ENCODE measurements at regions not wholly inside any gene's neighbourhood (a gene's known extent, or its start where the extent isn't known, plus 50 kb on each side); places are given as distances from the start of the nearest gene placed in this dataset.

DNA sequence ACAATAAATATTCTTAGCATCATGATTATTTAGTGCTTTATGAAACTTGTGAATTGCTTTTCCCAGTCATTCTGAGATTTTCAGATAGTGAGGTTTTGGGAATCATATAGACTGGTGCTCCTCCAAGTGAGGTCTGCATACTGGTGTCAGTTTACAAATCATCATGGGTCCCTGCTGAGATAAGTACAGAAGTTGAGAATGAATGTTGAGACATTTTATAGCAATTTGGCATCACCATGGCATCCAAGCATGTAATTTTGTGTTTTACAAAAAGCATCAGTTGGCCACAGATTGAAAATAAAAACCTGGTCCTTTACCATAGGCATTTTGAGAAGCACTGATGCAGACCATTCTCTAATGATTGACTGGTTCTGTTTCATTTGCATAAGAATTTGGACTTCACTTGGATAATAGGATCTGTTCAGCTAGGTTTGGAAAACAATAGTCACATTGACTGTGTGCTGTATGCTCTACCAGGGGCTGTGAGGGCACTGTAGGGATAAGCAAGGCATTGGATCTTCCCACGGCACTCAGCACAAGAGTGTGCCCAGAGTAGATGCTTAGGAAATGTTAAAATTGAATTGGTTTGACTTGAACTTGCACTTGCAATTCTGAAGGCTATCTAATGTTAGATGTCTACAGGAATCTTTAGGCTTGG, 79.0 kb upstream of the JUN start:
- no peak for DNase-seq

DNA sequence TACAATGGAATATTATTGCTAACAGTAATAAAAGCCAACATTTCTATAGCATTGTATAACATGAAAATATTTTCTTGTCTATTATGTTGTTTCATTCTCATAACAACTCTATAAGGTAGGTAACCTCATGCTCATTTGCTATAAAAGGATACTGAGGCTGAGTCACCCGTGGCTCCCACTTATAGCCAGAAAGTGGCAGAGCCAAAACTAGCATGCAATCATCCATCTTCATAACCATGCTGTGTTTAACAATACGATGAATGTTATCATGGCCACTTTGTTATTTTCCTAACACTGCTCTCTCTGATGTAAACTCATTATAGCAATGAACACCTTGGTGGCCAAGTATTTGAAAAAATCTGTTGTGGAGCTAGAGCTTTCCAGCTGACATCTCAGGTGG, 80.8 kb upstream of the JUN start:
- no peak for DNase-seq

DNA sequence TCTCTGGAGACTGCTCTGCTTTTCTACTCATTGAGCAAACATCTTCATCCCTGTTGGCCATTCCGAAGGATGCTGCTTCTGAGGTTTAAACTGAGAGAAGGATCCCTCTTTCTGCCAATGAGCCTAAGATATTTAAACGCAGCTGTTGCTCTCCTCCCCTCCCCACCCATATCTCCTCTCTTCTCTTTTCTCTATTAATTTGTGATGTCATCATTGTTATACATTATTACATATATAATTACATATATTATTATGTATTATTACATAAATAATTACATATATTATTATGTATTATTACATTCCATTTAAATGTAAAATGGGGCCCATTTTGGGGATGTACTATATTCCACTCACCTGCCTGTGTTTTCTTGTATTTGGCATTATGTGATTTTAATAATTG, 82.7 kb upstream of the JUN start:
- DNase-seq: no peak

DNA sequence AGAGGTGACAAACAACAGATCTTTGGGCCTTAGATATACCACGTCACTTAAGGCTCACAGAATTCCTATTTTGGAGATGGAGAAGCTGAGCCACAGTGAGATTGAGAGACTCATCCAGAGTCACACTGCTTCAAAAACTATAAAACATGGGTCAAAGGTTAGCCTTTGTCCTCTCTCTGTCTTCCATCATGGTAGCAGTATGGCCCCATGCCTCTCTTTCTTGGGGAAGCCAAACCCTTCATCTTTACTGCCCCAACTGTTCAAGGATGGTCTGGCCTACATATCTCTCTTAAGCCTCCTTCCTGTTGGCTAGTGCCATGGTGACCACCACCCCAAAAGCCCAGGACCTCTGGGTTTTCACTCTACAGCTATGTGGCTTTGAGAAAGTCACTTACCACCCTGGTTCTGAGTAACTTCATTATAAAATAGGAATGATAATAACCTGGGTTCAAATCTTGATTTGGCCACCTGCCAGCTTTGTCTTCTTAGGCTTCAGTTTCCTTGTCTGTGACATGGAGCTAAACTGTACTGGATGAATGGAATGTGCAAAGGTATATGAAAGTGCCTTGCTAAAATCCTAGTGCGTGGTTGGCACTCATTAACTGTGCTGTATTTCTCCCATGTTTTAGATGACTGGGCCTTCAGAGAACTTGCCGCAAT, 85.9 kb upstream of the JUN start:
- DNase-seq: no peak

DNA sequence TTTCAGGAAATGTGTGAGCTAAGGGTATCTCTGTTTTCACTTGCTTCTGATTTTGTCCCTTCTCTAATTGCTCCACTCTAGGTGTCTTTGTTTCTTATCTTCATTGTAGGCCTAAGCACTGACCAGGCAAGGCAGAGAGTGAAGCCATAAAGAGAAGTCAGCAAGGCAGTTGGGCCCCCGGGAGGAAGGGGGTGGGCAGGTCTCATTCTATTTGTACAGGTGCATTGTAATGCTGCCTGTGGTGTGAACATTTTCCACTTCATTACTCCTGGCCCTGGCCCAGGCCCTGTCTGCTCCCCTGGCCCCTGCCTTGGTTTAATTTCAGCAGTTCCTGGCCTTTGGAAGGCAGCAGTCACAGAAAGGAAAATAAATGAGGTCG, 86.4 kb upstream of the JUN start:
- DNase-seq: no peak

DNA sequence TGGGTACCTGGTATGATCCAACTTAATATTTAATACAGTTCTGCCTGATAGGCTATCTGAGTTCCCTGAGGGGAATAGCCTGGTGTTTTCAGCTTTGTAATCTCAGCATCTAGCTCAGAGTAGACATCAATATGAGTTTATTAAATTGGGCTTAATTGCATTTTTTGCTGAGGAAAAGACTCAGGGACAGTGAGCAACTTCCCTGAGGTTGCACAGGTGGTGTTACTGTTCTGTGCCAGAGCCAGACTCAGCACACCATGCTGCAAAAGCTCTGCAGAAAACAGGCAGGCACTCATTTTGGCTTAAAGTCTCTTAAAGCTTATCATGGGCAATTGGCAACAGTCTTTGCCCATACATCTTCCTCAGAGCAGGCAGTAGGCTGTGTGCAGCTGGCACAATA, 90.5 kb upstream of the JUN start:
- no peak for DNase-seq

DNA sequence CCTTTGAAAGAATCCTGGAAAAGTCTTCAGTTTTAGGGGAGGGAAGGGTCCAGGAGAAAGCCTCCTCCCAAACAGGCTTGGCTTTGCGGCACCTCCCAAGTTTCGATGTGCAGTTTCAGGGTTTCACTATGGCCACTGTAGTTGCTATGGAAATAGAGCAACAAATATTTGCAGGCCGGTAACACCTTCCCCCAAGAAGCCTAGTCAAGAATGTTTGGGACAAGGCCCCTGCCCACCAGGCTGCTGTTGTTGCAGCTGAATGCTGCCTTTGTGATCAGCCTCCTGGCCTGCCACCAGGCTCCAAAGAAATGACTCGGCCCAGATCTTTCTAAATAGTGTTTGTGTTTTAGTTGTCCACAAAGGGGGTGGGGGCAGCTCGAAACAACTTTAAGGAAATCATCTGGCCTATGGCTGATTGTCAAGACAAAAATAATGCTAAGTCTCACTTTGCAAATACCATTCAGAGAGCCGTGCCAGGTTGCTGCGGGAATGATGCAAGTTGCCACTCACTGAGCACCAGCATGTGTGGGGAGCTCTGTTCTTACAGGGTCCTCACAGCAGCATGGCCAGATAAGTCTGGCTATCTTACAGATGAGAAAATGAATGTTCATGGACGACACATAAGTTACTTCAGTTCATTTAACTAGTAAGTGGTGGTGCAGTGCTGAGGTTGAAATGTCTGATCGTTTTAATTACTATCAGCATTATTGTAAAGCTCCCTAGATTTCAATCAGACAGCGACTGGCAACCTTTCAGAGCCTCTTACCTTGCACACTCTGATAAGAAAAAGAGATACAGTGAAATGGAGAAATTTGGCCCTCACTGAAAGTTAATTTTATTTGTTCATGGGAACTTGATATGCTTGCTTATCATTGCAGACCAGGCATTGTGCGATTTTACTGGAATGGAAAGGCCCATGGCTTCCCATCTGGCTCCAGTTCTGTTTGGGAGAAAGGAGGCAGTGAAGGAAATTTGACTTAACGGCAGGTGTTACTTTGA, 91.2 kb upstream of the JUN start:
- peak; percentile 87 for DNase-seq

DNA sequence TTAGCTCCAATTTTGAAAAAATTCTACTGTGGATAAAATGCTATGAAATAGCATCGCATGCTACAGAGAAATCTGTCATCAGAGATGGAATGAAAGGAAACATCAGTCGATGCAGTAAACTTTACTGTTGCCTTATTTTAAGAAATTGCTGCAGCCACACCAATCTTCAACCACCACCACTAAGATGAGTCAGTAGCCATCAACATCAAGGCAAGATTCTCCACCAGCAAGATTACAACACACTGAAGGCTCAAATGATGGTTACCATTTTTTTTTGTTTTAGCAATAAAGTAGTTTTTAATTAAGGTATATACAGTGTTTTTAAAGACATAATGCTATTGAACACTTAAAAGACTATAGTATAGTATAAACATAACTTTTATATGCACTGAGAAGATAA, 95.6 kb upstream of the JUN start:
- no peak for DNase-seq

DNA sequence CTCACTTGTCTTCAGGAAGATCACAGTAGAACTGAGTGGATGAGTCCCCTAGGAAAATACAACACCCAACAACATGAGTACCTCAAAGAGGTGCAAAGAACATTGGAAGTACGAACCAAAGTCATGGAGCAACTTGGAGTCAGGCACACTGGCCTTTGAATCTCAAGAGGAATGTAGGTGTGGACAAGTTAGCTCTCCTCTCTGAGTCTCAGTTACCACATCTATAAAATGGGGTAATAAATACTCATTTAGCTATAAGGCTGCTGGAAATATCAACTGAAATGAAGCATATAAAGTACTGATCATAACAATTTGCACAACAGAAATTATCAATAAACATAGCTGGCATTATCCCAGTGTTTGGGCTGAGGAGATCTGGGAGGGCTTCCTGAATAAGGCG, 96.7 kb upstream of the JUN start:
- DNase-seq: no peak

DNA sequence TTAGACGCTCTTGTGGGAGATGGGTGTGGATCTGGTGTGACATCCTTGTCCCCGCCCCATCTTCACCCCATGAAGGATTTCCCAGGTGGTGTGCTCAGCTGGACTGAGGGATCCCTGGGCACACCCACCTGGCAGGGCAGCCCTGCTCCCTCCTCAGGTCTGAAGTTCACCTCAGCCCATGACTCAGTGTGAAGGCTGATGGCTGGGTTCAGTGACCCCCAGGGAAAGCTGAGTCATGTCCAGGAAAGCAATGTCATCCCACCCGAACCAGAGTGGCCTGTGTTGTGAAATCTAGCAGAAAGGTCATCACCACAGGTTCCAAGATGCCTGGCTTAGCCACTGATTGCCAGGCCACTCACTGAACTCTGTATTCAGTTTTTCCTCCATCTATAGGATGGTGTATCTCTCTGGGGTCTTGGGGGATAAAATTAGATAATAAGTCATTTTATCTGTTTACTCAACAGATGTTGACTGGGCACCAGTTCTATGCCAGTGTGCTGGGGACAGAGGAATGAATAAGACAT, 97.7 kb upstream of the JUN start:
- DNase-seq: no peak

DNA sequence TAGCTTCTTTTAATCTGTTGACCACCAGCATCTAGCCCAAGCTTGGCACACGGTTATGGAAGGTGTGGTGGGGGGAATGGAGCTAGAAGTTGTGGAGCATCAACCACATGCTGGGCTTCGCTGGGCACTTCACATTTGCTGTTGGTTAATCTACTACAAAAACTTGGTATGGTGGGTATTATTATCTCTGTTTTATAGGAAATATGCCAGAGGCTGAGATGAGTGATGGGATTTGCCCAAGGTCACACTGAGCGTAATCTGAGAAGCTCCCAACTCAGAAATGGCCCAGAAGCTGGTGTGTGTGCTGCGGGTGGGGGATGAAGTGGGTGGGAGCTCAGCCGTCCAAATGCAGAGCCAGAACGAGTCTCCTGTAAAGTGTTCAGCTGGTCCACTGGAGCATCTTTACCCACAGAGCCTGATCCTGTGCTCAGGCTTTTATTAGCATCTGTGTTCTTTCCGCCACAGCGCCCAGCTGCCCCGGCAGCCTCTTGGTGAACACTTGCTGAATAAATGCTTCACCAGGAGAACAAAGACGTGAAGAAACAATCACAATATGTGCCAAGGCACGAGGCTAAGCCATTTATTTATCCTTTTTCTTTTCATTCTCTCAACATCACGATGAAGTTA, 98.6 kb upstream of the JUN start:
- DNase-seq: no peak

DNA sequence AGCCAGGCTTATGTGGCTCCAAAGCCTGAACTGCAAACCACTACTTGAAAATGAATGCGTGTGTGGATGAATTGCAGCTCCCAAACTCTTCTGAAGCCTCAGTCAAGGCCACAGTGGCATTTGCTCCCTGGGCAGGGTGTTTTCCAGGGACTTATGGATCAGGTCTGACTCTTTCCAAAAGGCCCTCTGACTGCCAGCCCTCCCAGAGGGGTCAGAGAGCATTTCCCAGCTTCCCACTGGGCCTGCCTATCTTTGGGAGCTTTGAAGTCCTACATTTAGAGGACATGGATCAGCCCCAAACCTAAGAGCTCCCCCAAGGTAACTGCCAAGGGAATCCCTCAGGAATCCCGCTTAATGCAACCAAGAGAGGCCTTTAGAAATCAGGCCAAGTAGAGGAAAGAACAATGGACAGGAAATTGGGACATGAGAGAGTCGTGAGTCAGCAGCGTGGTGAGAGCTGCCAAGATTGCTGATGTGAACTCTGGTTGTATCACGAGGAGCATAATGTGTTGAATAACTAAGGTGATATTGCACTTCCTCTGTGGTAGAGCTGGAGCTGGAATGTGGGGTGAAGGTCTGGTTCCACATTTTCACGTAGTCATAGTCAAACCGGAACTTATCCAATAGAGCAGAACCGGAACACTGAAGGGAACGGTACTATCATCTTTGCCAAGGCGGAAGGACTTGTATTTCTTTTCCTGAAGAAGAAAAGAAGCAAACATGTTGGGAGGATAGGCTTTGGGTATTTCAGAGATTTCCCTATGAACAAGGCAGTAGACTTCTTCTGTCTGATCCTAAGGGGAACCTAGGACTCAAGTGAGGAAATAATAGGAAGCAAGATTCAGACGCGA, 99.4 kb upstream of the JUN start:
- no peak for DNase-seq

DNA sequence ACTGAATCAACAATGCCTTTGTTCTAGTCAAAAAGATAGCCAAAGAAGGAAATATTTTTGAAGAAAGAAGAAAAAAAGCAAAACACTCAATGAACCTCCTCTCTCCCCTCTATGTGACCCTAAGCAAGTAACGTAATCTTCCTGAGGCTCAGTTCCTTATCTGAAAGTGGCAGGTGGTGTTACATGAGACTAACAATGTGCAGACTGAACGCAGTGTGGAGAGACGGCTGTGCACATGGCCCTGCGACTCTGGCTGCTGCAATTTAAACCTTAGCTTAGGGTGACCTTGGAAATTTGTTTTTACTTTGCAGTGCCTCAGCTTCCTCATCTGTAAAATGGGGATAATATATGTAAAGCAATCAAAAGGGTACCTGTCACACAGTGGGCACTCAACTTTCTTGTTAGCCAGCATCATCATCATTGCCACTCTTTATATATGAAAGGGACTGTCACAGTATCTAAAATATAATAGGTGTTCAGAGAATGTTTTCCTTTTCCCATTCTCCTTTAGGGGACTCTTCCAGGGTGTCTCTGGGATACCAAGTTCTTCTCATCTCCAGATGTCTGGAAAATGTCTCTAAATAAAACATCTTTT, 100.1 kb upstream of the JUN start:
- DNase-seq: peak; percentile 46

DNA sequence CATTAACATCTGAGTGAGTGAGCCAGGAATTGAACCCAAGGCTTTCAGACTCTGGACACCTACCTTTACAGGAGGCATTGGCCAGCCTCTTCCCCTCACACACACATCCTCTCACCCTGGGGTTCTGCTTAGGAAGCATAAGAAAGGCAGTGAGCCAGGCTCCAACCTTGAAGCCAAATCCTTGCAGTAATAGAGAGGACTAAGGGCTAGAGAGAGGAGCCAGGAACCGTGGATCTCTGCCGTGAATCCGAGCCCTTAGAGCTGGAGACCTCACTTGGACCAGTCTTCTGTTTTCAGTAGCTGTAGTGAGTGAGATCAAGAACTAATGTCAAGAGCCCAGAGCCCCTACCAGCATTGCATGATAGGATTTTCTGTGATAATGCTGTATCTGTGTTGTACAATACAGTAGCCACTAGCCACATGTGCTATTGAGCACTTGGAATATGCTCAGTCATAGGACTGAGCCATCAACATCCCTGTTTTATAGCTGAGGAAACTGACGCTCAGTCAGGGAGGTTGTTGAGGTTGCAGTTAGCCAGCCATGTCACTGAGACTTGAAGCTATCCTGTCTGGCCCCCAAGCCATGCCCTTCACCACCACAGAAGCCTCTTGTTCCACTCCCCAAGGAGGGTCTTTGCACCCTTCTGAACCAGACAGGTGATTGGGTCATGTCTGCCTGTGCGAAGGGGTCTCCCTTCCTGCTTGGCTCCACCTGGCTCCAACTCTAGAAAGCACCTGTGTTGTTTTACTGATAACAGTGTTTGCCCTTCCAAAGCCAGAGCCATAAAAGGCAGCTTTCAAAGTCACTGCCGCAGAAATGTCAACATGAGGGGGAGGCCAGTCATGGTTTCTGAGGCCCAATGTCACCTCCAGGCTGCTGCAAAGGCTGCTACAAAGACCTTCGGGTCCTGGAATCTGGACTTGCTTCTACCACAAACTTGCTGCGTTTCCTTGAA, 101.1 kb upstream of the JUN start:
- DNase-seq: peak; percentile 52

DNA sequence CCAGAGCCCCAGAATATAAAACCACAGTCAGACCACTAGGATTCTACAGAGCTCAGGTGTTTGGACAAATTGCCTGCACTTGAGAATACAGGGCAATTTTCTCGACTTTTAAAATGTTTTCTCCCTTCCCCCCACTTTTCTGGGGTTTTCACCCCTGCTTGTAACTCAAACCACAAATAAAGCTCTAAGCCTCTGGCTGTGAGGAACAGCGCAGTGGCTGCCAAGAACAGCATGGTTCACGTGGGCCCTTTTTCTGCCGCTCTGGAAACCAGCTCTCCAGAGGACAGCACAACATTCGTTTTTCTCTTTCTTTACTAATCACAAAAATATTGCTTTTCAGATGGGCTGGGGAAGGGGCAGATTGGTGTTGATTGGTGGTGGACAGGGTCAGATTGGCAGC, 102.2 kb upstream of the JUN start:
- DNase-seq: no peak

DNA sequence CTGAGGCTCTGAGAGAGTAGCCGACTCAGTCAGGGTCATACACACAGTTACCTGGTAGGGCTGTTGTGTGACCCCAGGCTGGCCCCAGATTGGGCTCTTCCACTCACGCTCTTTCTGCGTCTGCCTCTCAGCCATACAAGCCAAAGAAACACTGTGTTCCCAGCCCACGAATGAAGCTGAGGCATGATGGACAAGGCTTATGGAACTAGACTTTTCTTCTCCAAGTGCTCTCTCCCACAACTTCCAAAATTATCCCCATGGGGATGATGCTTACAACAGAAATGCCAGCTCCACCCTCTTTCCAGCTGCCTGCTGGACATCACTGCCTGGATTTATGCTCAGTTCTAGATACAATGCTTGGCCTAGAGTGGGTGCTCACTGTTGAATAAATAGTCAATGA, 102.8 kb upstream of the JUN start:
- no peak for DNase-seq

DNA sequence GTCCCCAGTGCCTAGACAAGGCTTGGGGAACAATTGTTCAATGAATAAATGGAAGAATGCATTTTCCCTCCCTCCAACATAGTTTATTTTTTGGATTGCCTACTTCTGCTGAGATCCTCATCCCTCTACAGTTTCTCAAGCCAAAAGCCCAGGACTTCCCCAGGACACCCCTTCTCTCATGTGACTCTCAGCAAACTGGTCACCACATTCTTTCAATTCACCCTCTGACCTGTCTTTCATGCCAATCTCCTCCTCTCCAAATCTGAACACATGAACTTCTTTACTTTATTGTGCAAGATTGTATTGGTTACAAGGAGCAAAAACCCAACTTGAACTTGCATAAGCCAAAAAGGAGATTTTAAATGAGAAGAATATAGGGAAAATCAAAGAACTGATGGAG, 103.2 kb upstream of the JUN start:
- no peak for DNase-seq

DNA sequence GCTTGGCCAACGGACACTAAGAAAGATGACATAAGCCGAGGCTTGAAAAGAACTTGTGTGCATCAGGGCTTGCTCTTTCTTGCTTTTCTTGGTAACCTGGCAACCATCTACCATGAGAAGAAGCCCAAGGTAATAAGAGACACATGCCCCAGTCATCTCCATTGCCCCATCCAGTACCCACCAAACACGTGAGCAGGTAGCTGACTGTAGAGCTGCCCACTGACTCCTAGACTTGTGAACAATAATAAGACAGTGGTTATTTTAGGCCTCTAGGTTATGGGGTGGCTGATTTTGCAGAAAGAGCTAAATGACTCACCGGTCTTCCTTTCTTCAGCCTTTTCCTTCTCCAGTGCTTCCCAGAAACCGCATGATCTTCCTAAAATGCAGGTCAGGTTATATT, 105.0 kb upstream of the JUN start:
- no peak for DNase-seq

DNA sequence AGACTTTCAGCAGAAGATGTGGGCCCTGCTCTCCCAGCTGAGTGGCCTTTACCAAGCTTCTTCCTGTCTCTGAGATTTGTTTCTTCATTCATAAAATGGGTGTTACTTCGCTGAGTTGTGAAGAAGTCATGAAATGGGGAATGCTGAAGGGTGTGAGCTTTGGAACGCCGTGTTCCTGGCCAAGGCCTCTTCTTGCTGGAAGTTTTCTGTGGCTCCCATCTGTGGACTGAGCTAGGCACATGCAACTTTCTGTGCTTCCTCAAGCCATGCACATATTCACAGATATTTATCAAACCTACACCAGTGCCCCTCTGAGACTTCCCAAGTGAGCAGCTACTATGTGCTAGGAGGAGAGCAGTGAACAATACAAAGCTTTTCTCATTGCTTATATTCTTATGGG, 106.3 kb upstream of the JUN start:
- no peak for DNase-seq

DNA sequence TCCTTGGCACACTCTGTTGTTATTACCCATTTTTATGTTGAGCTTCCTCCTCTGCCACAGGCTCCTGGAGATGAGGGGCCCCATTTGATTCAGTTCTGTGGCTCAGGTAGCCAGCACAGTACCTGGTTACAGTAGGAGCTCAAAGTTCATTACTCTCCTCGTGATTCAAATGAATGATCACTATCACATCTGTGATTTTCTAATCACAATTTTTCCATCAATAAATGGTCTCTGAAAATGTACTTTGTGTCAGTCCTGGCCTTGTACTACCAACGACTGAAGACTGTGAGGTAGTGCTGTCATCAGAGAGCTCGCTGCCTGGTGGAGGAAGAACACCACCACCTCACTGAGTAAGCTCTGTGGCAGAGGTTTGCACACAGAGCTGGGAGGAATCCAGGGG, 106.8 kb upstream of the JUN start:
- DNase-seq: no peak

DNA sequence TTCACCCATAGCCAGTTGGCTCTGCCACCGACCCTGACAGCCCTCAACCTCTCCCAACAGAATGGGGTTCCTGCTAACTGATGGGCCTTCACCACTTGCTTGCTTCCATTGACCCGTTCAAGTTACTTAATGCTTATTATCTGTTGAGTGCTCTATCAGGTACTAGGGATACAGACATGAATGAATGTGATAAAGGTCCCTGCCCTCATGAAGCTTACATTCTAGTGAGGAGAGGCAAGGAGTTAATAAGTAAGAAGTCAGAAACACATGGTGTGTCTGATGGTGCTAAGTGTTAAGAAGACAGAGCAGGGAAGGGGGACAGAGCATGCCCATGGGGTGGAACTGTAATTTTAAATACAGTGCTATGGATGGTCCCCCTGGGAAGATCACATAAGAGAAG, 107.5 kb upstream of the JUN start:
- no peak for DNase-seq
